ENCODE measurements at regions not wholly inside any gene's neighbourhood (a gene's known extent, or its start where the extent isn't known, plus 50 kb on each side); places are given as distances from the start of the nearest gene placed in this dataset.
A peak's percentile ranks its signal among the peaks of the same experiment; 100 is the strongest.

DNA sequence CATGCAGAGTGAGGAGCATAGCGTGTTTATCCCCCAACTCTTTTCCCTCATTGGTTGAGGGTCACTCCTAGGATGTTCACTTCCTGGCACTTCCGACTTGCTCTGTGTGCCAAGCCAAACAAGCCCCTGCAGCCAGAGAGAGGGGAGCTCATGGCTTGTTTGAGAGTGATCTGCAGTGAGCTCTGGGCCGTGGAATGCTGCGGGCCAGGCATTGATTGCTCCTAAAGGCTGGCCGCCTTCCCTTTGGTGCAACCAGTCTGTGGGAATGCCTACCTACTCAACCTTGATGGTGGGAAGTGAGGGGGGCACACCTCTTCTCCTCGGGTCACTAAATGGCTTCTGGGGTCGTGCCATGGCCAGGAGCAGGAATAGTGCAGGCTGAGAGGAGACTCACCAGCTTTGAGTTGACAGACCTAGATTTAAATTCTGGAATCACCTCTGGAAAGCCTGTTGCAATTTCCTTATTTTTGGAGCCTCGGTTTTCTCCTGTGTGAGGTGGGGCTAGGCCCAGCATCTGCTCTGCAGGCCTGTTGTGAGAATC, 152.0 kb upstream of the STX18 start:
- TF ChIP-seq CTCF (IDR thresholded peaks at IDR 0.05; ENCODE audit: unreplicated experiment), result no peak
- no peak overlapping the region for H3K4me3 Mint-ChIP-seq (ENCODE audit: unreplicated experiment)
- no peak overlapping the region for H3K27ac Mint-ChIP-seq (ENCODE audit: low read depth, unreplicated experiment)
- DNase-seq (ENCODE audit: unreplicated experiment), result no peak
- peaks cover 10% of the 10 kb centered on the region for H3K4me1 Mint-ChIP-seq (ENCODE audit: insufficient read depth, unreplicated experiment)
- no peaks in the 10 kb centered on the region for H3K27me3 Mint-ChIP-seq (ENCODE audit: insufficient read depth, unreplicated experiment)
- CTCF ChIA-PET, result interaction anchor here (0.7 to 1.1 kb wide), 3 partner anchors 18 to 152 kb away, joined by 3 to 5 read pairs (median 3); partner anchors contain the start of gene STX18
- no peaks in the 10 kb centered on the region for H3K36me3 Mint-ChIP-seq (ENCODE audit: insufficient read depth, unreplicated experiment)
- BruUV-seq (replicated peaks), result no TSS peak
- intact Hi-C loops (cut with micrococcal nuclease), result loop anchor here (1.0 to 2.0 kb wide), 3 partner anchors 153 to 206 kb away; no protein-coding TSS in a partner anchor
- POLR2A ChIA-PET, result interaction anchor here (0.8 kb wide), 1 partner anchor 174 kb away, joined by 3 read pairs; no protein-coding TSS in a partner anchor
- no peaks in the 10 kb centered on the region for H3K9me3 Mint-ChIP-seq (ENCODE audit: unreplicated experiment)

DNA sequence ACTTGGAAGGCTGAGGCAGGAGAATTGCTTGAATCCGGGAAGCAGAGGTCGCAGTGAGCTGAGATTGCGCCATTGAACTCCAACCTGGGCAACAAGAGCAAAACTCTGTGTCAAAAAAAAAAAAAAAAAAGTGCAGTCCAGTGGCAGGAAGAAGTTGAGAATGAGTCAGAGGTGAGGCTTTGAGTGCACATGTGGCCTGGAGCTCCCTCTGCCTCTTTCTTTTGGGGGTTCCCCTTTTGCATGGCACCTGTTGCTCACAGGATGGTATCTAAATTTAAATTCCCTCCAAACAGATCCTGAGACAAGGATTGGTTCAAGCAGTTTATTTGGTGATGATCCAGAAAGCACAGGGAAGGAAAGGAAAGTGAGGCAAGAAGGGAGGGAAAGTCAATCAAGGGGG, 151.4 kb upstream of the STX18 start:
- no peak overlapping the region for H3K27ac Mint-ChIP-seq (ENCODE audit: low read depth, unreplicated experiment)
- intact Hi-C loops (cut with micrococcal nuclease), result loop anchor here (1.0 to 2.0 kb wide), 3 partner anchors 152 to 205 kb away; no protein-coding TSS in a partner anchor
- ChIA-PET CTCF (interaction anchor here (1.1 to 1.2 kb wide), 2 partner anchors 18 to 76 kb away, joined by 3 to 5 read pairs; no protein-coding TSS in a partner anchor), POLR2A (interaction anchor here (0.8 kb wide), 1 partner anchor 174 kb away, joined by 3 read pairs; no protein-coding TSS in a partner anchor)
- H3K4me3 Mint-ChIP-seq (ENCODE audit: unreplicated experiment), result no peak overlapping the region
- H3K27me3 Mint-ChIP-seq (ENCODE audit: insufficient read depth, unreplicated experiment), result no peaks in the 10 kb centered on the region
- peak; percentile 81 for DNase-seq (ENCODE audit: unreplicated experiment)
- no TSS peak for BruUV-seq (replicated peaks)
- H3K9me3 Mint-ChIP-seq (ENCODE audit: unreplicated experiment), result no peaks in the 10 kb centered on the region
- peak; percentile 17 for TF ChIP-seq CTCF (IDR thresholded peaks at IDR 0.05; ENCODE audit: unreplicated experiment)
- H3K4me1 Mint-ChIP-seq (ENCODE audit: insufficient read depth, unreplicated experiment), result peaks cover 10% of the 10 kb centered on the region
- no peaks in the 10 kb centered on the region for H3K36me3 Mint-ChIP-seq (ENCODE audit: insufficient read depth, unreplicated experiment)

DNA sequence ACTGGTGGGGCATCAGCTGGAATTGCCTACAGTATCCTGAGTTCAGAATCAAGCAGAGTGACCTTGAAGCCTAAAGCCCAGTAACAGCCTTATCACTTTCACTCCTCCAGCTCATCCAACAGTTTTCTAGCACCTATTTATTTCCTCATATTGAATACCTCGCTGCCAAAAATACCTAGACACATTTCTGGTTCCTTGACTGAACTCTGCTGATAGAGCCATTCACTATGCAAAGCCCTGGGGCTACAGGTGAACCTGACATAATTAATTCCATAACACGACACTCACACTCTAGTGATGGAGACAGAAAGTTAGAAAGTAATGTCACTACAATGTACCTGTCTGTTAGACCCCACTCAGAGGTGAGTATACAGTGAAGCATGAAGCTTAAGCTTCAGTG, 149.0 kb upstream of the STX18 start:
- Mint-ChIP-seq H3K36me3 (ENCODE audit: insufficient read depth, unreplicated experiment) (no peaks in the 10 kb centered on the region), H3K27me3 (ENCODE audit: insufficient read depth, unreplicated experiment) (no peaks in the 10 kb centered on the region), H3K4me3 (ENCODE audit: unreplicated experiment) (no peak overlapping the region), H3K4me1 (ENCODE audit: insufficient read depth, unreplicated experiment) (peaks cover 10% of the 10 kb centered on the region), H3K9me3 (ENCODE audit: unreplicated experiment) (no peaks in the 10 kb centered on the region), H3K27ac (ENCODE audit: low read depth, unreplicated experiment) (no peak overlapping the region)
- DNase-seq (ENCODE audit: unreplicated experiment), result no peak
- TF ChIP-seq CTCF (IDR thresholded peaks at IDR 0.05; ENCODE audit: unreplicated experiment), result no peak
- intact Hi-C loops (cut with micrococcal nuclease), result no loop called here
- ChIA-PET POLR2A (no interaction called here), CTCF (interaction anchor here (0.6 kb wide), 1 partner anchor 1897 kb away, joined by 3 read pairs; no protein-coding TSS in a partner anchor)
- no TSS peak for BruUV-seq (replicated peaks)

GRCh38 chr4:4689694-4690440, 148.0 kb upstream of the STX18 start:
- no TSS peak for BruUV-seq (replicated peaks)
- Mint-ChIP-seq H3K27me3 (ENCODE audit: insufficient read depth, unreplicated experiment) (no peaks in the 10 kb centered on the region), H3K4me3 (ENCODE audit: unreplicated experiment) (no peak overlapping the region), H3K27ac (ENCODE audit: low read depth, unreplicated experiment) (no peak overlapping the region), H3K4me1 (ENCODE audit: insufficient read depth, unreplicated experiment) (peaks cover 10% of the 10 kb centered on the region), H3K9me3 (ENCODE audit: unreplicated experiment) (no peaks in the 10 kb centered on the region), H3K36me3 (ENCODE audit: insufficient read depth, unreplicated experiment) (no peaks in the 10 kb centered on the region)
- DNase-seq (ENCODE audit: unreplicated experiment), result no peak
- TF ChIP-seq CTCF (IDR thresholded peaks at IDR 0.05; ENCODE audit: unreplicated experiment), result no peak
- CTCF ChIA-PET, result interaction anchor here (0.6 kb wide), 1 partner anchor 54 kb away, joined by 3 read pairs; no protein-coding TSS in a partner anchor
- POLR2A ChIA-PET, result no interaction called here
- intact Hi-C loops (cut with micrococcal nuclease), result no loop called here

All from MCF 10A (cell line).